ENCODE measurements at regions not wholly inside any gene's neighbourhood (a gene's known extent, or its start where the extent isn't known, plus 50 kb on each side); places are given as distances from the start of the nearest gene placed in this dataset.

GRCh38 chr12:29043069-29043468 lies 106.0 kb upstream of the FAR2 start:
- DNase-seq: no peak

- no peak for DNase-seq
Observed at GRCh38 chr12:29044799-29045198, 104.3 kb upstream of the FAR2 start.

- no peak for DNase-seq
Observed at GRCh38 chr12:29048787-29049186, 100.3 kb upstream of the FAR2 start.

GRCh38 chr12:29050503-29050902 lies 98.6 kb upstream of the FAR2 start:
- DNase-seq: no peak

GRCh38 chr12:29051221-29051620 lies 97.9 kb upstream of the FAR2 start:
- DNase-seq: no peak

- no peak for DNase-seq
Observed at GRCh38 chr12:29053567-29053966, 95.5 kb upstream of the FAR2 start.

- no peak for DNase-seq
Observed at GRCh38 chr12:29054858-29055663, 94.0 kb upstream of the FAR2 start.

GRCh38 chr12:29066011-29066588 lies 83.0 kb upstream of the FAR2 start:
- DNase-seq: no peak

- DNase-seq: no peak
Observed at GRCh38 chr12:29067430-29067829, 81.6 kb upstream of the FAR2 start.

GRCh38 chr12:29070309-29070708 lies 78.8 kb upstream of the FAR2 start:
- no peak for DNase-seq

GRCh38 chr12:29071099-29071498 lies 78.0 kb upstream of the FAR2 start:
- DNase-seq: no peak

GRCh38 chr12:29072631-29073030 lies 76.4 kb upstream of the FAR2 start:
- DNase-seq: no peak

GRCh38 chr12:29073631-29074239 lies 75.3 kb upstream of the FAR2 start:
- peak; percentile 31 for DNase-seq

- no peak for DNase-seq
Observed at GRCh38 chr12:29081101-29081500, 68.0 kb upstream of the FAR2 start.

- no peak for DNase-seq
Observed at GRCh38 chr12:29082522-29082921, 66.6 kb upstream of the FAR2 start.

- DNase-seq: no peak
Observed at GRCh38 chr12:29086325-29087271, 62.5 kb upstream of the FAR2 start.

- no peak for DNase-seq
Observed at GRCh38 chr12:29088611-29089219, 60.4 kb upstream of the FAR2 start.

Data from renal pelvis (tissue), 1 donor.